Liver (tissue), 8 donors: ENCODE measurements at regions not wholly inside any gene's neighbourhood (a gene's known extent, or its start where the extent isn't known, plus 50 kb on each side); places are given as distances from the start of the nearest gene placed in this dataset.
A peak's percentile ranks its signal among the peaks of the same experiment; 100 is the strongest.

Experiments used
- DNase-seq: peaks from one replicate; pipeline ENCODE4 v3.0.0-alpha.2; 2017; ENCODE audit warnings: low spot score
- H3K27ac ChIP-seq, 2 donors: one replicate each; pipeline ENCODE4 v1.7.0; 2013; ENCODE audit warnings: inconsistent platforms in 2 of 2, low read length in 2 of 2, control low read depth in 1 of 2, low read depth in 1 of 2, mild to moderate bottlenecking in 1 of 2
- H3K27me3 ChIP-seq, 4 donors: one replicate each; pipeline versions ENCODE4 v1.6.1 to v1.7.0; 2013; ENCODE audit warnings: low read length in 3 of 4, inconsistent platforms in 1 of 4, mild to moderate bottlenecking in 1 of 4, moderate library complexity in 1 of 4; ENCODE audit not compliant: control insufficient read depth in 4 of 4, insufficient read depth in 4 of 4
- H3K36me3 ChIP-seq, 4 donors: one replicate each; pipeline versions ENCODE4 v1.6.1 to v1.7.0; 2013; ENCODE audit warnings: low read length in 3 of 4, mild to moderate bottlenecking in 3 of 4, low read depth in 1 of 4, moderate library complexity in 1 of 4; ENCODE audit not compliant: control insufficient read depth in 4 of 4, insufficient read depth in 3 of 4
- H3K4me1 ChIP-seq, 4 donors: one replicate each; pipeline versions ENCODE4 v1.6.1 to v1.7.0; 2013; ENCODE audit warnings: low read length in 3 of 4, mild to moderate bottlenecking in 3 of 4, moderate library complexity in 1 of 4; ENCODE audit not compliant: control insufficient read depth in 4 of 4, insufficient read depth in 4 of 4
- H3K4me3 ChIP-seq, 3 donors: one replicate each; pipeline versions ENCODE4 v1.6.1 to v1.7.0; 2013; ENCODE audit warnings: low read length in 3 of 3, control low read depth in 1 of 3, low read depth in 1 of 3, mild to moderate bottlenecking in 1 of 3
- H3K9ac ChIP-seq, 2 donors: one replicate each; pipeline ENCODE4 v1.7.0; 2013; ENCODE audit warnings: low read length in 2 of 2, mild to moderate bottlenecking in 2 of 2, moderate library complexity in 2 of 2, control low read depth in 1 of 2, low read depth in 1 of 2
- H3K9me3 ChIP-seq, 4 donors: one replicate each; pipeline versions ENCODE4 v1.6.1 to v1.7.0; 2013; ENCODE audit warnings: low read length in 3 of 4; ENCODE audit not compliant: control insufficient read depth in 4 of 4
- EGR1 ChIP-seq, 2 donors: IDR thresholded peaks; 2 replicates each; pipeline ENCODE4 v1.6.1; 2016 to 2018; ENCODE audit warnings: antibody characterized with exemption in 2 of 2, low read depth in 2 of 2
- FOXA1 ChIP-seq: IDR thresholded peaks from 2 replicates; pipeline ENCODE4 v1.6.1; 2016; ENCODE audit warnings: antibody characterized with exemption
- FOXA2 ChIP-seq: IDR thresholded peaks from 2 replicates; pipeline ENCODE4 v1.6.1; 2016; ENCODE audit warnings: antibody characterized with exemption
- GABPA ChIP-seq, 2 donors: IDR thresholded peaks in 1 of 2; conservative IDR thresholded peaks in 1 of 2; 2 replicates each; pipeline ENCODE4 v1.6.1; 2016; ENCODE audit warnings: antibody characterized with exemption in 2 of 2, mild to moderate bottlenecking in 1 of 2, moderate library complexity in 1 of 2
- HNF4A ChIP-seq, 2 donors: conservative IDR thresholded peaks; 2 replicates each; pipeline ENCODE4 v1.6.1; 2016; ENCODE audit warnings: antibody characterized with exemption in 2 of 2, mild to moderate bottlenecking in 2 of 2
- RXRA ChIP-seq, 2 donors: IDR thresholded peaks; 2 replicates each; pipeline ENCODE4 v1.6.1; 2017 to 2018; ENCODE audit warnings: antibody characterized with exemption in 2 of 2, mild to moderate bottlenecking in 1 of 2
- YY1 ChIP-seq: IDR thresholded peaks from 2 replicates; pipeline ENCODE4 v1.6.1; 2016; ENCODE audit warnings: antibody characterized with exemption, mild to moderate bottlenecking
- WGBS: extraction: QIAGEN DNeasy Blood & Tissue Kit; methylation state at CpG from one replicate; pipeline ENCODE4 v1.1.7; 2013; 5-methylcytosine and 5-hydroxymethylcytosine counted together
- TF ChIP-seq, protein P1 (sequence below): IDR thresholded peaks from 2 replicates; pipeline ENCODE4 v1.6.1; 2016; ENCODE audit warnings: antibody characterized with exemption
- TF ChIP-seq, protein P2 (sequence below): fragments of 150-350 bp; IDR thresholded peaks from 2 replicates; pipeline ENCODE4 v1.5.1; 2017; ENCODE audit warnings: improper control_type of control experiment, low read depth, low read length; ENCODE audit not compliant: missing input control
- TF ChIP-seq, protein P3 (sequence below): IDR thresholded peaks from 2 replicates; pipeline ENCODE4 v1.6.1; 2016; ENCODE audit warnings: antibody characterized with exemption
- TF ChIP-seq, protein P4 (sequence below): IDR thresholded peaks from 2 replicates; pipeline ENCODE4 v1.6.1; 2016; ENCODE audit warnings: antibody characterized with exemption, mild to moderate bottlenecking
- donor health status: healthy.
- donor health status: healthy.
- donor health status: healthy.
- donor health status: healthy.
- donor health status: healthy.

DNA sequence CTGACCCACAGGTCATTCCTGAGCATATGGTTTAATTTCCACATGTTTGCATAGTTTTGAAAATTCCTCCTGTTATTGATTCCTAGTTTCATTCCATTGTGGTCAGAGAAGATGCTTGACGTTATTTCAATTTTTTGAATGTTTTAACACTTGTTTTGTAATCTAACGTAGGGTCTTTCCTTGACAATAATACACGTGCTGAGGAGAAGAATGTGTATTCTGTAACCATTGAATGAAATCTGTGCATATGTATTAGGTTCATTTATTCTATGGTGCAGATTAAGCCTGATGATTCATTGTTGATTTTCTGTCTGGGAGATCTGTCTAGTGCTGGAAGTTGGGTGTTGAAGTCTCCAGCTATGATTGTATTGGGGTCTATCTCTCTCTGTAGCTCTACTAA is 486.4 kb upstream of the RPS6KA3 start:
- DNase-seq, result no peak
- TF ChIP-seq, protein P1, sequence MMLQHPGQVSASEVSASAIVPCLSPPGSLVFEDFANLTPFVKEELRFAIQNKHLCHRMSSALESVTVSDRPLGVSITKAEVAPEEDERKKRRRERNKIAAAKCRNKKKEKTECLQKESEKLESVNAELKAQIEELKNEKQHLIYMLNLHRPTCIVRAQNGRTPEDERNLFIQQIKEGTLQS, result no peak
- TF ChIP-seq GABPA (IDR thresholded peaks at IDR 0.05 in 1 of 2, conservative IDR thresholded peaks at IDR 0.05 in 1 of 2) (no peak), FOXA1 (no peak)
- no peak overlapping the region for H3K4me3 ChIP-seq
- no peaks in the 10 kb centered on the region for H3K27me3 ChIP-seq
- no peaks in the 10 kb centered on the region for H3K9me3 ChIP-seq
- no peaks in the 10 kb centered on the region for H3K4me1 ChIP-seq
- no peak overlapping the region for H3K9ac ChIP-seq
- 84% methylated on average over 3 of the region's 3 CpGs for WGBS
- no peaks in the 10 kb centered on the region for H3K36me3 ChIP-seq
- H3K27ac ChIP-seq, result no peak overlapping the region

DNA sequence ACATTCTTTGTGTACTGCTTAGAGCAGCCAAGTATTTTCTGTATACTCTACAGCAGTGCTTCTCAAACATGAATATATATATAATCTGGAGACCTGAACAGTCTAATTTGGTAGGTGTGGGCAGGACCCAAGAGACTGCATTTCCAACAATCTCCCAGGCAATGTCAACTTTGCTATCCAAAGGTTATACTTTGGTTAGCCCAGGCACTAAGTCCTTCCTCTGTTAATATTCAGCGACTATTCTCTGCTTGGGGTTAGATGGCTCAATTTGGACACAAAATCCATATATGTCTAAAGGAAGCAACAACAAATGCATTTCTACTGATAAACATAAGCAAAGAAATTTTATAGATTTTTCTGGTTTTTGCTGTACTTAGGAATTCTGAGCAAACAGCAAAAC is 480.0 kb upstream of the RPS6KA3 start:
- Histone ChIP-seq H3K36me3 (no peaks in the 10 kb centered on the region), H3K9me3 (no peaks in the 10 kb centered on the region), H3K9ac (no peak overlapping the region), H3K4me3 (no peak overlapping the region), H3K4me1 (no peaks in the 10 kb centered on the region), H3K27ac (no peak overlapping the region), H3K27me3 (no peaks in the 10 kb centered on the region)
- TF ChIP-seq, protein P2, sequence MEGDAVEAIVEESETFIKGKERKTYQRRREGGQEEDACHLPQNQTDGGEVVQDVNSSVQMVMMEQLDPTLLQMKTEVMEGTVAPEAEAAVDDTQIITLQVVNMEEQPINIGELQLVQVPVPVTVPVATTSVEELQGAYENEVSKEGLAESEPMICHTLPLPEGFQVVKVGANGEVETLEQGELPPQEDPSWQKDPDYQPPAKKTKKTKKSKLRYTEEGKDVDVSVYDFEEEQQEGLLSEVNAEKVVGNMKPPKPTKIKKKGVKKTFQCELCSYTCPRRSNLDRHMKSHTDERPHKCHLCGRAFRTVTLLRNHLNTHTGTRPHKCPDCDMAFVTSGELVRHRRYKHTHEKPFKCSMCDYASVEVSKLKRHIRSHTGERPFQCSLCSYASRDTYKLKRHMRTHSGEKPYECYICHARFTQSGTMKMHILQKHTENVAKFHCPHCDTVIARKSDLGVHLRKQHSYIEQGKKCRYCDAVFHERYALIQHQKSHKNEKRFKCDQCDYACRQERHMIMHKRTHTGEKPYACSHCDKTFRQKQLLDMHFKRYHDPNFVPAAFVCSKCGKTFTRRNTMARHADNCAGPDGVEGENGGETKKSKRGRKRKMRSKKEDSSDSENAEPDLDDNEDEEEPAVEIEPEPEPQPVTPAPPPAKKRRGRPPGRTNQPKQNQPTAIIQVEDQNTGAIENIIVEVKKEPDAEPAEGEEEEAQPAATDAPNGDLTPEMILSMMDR, result no peak
- TF ChIP-seq RXRA (IDR thresholded peaks at IDR 0.05) (no peak), HNF4A (conservative IDR thresholded peaks at IDR 0.05) (peak in 1 of 2 donors; percentile 63), FOXA1 (no peak)
- no peak for DNase-seq
- 32% methylated on average over 1 of the region's 1 CpG for WGBS

DNA sequence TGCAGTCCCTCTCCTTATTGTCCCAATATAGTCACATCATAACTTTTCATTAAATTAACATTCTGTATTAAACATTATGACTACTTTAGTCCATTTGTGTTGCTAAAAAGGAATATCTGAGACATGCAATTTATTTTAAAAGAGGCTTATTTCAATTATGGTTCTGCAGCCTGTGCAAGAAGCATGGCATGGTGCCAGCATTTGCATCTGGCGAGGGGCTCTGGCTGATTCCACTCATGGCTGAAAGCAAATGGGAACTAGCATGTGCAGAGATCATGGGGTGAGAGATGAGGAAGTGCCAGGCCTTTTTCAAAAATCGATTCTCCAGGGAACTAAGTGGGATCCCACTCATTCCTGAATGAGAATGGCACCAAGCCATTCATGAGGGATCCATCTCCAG is 476.3 kb upstream of the RPS6KA3 start:
- DNase-seq, result no peak
- Histone ChIP-seq H3K9me3 (no peaks in the 10 kb centered on the region), H3K27me3 (no peaks in the 10 kb centered on the region), H3K27ac (no peak overlapping the region), H3K4me3 (no peak overlapping the region), H3K36me3 (no peaks in the 10 kb centered on the region), H3K4me1 (no peaks in the 10 kb centered on the region), H3K9ac (no peak overlapping the region)
- 68% methylated on average over 2 of the region's 2 CpGs for WGBS
- TF ChIP-seq EGR1 (IDR thresholded peaks at IDR 0.05; ENCODE audit: low read depth in 2 of 2), result no peak
- no peak for TF ChIP-seq GABPA (IDR thresholded peaks at IDR 0.05 in 1 of 2, conservative IDR thresholded peaks at IDR 0.05 in 1 of 2)
- TF ChIP-seq, protein P3, sequence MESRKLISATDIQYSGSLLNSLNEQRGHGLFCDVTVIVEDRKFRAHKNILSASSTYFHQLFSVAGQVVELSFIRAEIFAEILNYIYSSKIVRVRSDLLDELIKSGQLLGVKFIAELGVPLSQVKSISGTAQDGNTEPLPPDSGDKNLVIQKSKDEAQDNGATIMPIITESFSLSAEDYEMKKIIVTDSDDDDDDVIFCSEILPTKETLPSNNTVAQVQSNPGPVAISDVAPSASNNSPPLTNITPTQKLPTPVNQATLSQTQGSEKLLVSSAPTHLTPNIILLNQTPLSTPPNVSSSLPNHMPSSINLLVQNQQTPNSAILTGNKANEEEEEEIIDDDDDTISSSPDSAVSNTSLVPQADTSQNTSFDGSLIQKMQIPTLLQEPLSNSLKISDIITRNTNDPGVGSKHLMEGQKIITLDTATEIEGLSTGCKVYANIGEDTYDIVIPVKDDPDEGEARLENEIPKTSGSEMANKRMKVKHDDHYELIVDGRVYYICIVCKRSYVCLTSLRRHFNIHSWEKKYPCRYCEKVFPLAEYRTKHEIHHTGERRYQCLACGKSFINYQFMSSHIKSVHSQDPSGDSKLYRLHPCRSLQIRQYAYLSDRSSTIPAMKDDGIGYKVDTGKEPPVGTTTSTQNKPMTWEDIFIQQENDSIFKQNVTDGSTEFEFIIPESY, result no peak
- no peak for TF ChIP-seq YY1
- TF ChIP-seq, protein P2, result no peak
- no peak for TF ChIP-seq FOXA2
- TF ChIP-seq, protein P1, result no peak
- TF ChIP-seq, protein P4, sequence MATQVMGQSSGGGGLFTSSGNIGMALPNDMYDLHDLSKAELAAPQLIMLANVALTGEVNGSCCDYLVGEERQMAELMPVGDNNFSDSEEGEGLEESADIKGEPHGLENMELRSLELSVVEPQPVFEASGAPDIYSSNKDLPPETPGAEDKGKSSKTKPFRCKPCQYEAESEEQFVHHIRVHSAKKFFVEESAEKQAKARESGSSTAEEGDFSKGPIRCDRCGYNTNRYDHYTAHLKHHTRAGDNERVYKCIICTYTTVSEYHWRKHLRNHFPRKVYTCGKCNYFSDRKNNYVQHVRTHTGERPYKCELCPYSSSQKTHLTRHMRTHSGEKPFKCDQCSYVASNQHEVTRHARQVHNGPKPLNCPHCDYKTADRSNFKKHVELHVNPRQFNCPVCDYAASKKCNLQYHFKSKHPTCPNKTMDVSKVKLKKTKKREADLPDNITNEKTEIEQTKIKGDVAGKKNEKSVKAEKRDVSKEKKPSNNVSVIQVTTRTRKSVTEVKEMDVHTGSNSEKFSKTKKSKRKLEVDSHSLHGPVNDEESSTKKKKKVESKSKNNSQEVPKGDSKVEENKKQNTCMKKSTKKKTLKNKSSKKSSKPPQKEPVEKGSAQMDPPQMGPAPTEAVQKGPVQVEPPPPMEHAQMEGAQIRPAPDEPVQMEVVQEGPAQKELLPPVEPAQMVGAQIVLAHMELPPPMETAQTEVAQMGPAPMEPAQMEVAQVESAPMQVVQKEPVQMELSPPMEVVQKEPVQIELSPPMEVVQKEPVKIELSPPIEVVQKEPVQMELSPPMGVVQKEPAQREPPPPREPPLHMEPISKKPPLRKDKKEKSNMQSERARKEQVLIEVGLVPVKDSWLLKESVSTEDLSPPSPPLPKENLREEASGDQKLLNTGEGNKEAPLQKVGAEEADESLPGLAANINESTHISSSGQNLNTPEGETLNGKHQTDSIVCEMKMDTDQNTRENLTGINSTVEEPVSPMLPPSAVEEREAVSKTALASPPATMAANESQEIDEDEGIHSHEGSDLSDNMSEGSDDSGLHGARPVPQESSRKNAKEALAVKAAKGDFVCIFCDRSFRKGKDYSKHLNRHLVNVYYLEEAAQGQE, result no peak
